ENCODE measurements at regions not wholly inside any gene's neighbourhood (a gene's known extent, or its start where the extent isn't known, plus 50 kb on each side); places are given as distances from the start of the nearest gene placed in this dataset.
"Not testable (repeated sequence)": the region's sequence is repeated elsewhere in the genome, so short reads cannot be mapped to it uniquely, and the experiment has no call there.

GRCh38 chr22:22721681-22722354 lies 77.4 kb downstream of the GGTLC2 start:
- Histone ChIP-seq H3K36me3 (replicated peaks in 1 of 2; ENCODE audit: insufficient read depth in 1 of 2, low read depth in 2 of 2) (no peaks in the 10 kb centered on the region), H3K9me3 (no peaks in the 10 kb centered on the region), H3K27me3 (no peaks in the 10 kb centered on the region), H3K4me3 (no peak overlapping the region), H3K27ac (peak overlapping the region in 1 of 4 donors; percentile 72), H3K4me1 (no peaks in the 10 kb centered on the region)
- TF ChIP-seq CTCF (IDR thresholded peaks at IDR 0.05) (no peak), POLR2A (IDR thresholded peaks at IDR 0.05) (no peak)
- intact Hi-C loops (cut with DNase I): no loop called here
- WGBS, 2 donors: 67 to 76% methylated on average over 5 of the region's 5 CpGs
- ATAC-seq: no peak
- peak in 1 of 4 donors; percentile 31 for DNase-seq

- DNase-seq (no peak), ATAC-seq (no peak)
- Histone ChIP-seq H3K27me3 (no peaks in the 10 kb centered on the region), H3K4me1 (no peaks in the 10 kb centered on the region), H3K27ac (no peak overlapping the region), H3K36me3 (replicated peaks in 1 of 2; ENCODE audit: insufficient read depth in 1 of 2, low read depth in 2 of 2) (no peaks in the 10 kb centered on the region), H3K4me3 (no peak overlapping the region), H3K9me3 (no peaks in the 10 kb centered on the region)
- 87 to 90% methylated on average over 5 of the region's 5 CpGs for WGBS, 2 donors
- intact Hi-C loops (cut with DNase I): no loop called here
- TF ChIP-seq CTCF (IDR thresholded peaks at IDR 0.05) (no peak), POLR2A (IDR thresholded peaks at IDR 0.05) (no peak)
Observed at GRCh38 chr22:22728382-22728781, 84.0 kb downstream of the GGTLC2 start.

- no peak for DNase-seq
- ATAC-seq: no peak
- H3K27me3 ChIP-seq: no peaks in the 10 kb centered on the region
- no peaks in the 10 kb centered on the region for H3K9me3 ChIP-seq
- H3K4me1 ChIP-seq: no peaks in the 10 kb centered on the region
- no peak overlapping the region for H3K4me3 ChIP-seq
- no peaks in the 10 kb centered on the region for H3K36me3 ChIP-seq (replicated peaks in 1 of 2; ENCODE audit: insufficient read depth in 1 of 2, low read depth in 2 of 2)
- no peak overlapping the region for H3K27ac ChIP-seq
- intact Hi-C loops (cut with DNase I): no loop called here
- WGBS, 2 donors: 79 to 80% methylated on average over 6 to 9 of the region's 9 CpGs
- TF ChIP-seq POLR2A (IDR thresholded peaks at IDR 0.05) (no peak), CTCF (IDR thresholded peaks at IDR 0.05) (no peak)
Observed at GRCh38 chr22:22730655-22731373, 86.4 kb downstream of the GGTLC2 start.

- H3K9me3 ChIP-seq: no peaks in the 10 kb centered on the region
- H3K27me3 ChIP-seq: no peaks in the 10 kb centered on the region
- H3K27ac ChIP-seq: no peak overlapping the region
- no peaks in the 10 kb centered on the region for H3K4me1 ChIP-seq
- ATAC-seq (no peak), DNase-seq (no peak)
- no peaks in the 10 kb centered on the region for H3K36me3 ChIP-seq (replicated peaks in 1 of 2; ENCODE audit: insufficient read depth in 1 of 2, low read depth in 2 of 2)
- no peak for TF ChIP-seq CTCF (IDR thresholded peaks at IDR 0.05)
- TF ChIP-seq POLR2A (IDR thresholded peaks at IDR 0.05): no peak
- intact Hi-C loops (cut with DNase I): no loop called here
- WGBS, 2 donors: 78 to 93% methylated on average over 4 of the region's 4 CpGs
- H3K4me3 ChIP-seq: no peak overlapping the region
Observed at GRCh38 chr22:22731374-22731676, 86.9 kb downstream of the GGTLC2 start.

GRCh38 chr22:22733006-22733405 lies 88.6 kb downstream of the GGTLC2 start:
- H3K4me3 ChIP-seq; H3K36me3 ChIP-seq (replicated peaks in 1 of 2; ENCODE audit: insufficient read depth in 1 of 2, low read depth in 2 of 2); H3K9me3 ChIP-seq; H3K4me1 ChIP-seq; intact Hi-C loops (cut with DNase I); H3K27me3 ChIP-seq; DNase-seq; H3K27ac ChIP-seq; ATAC-seq: not testable (repeated sequence)
- WGBS, 2 donors: 69 to 73% methylated on average over 2 of the region's 2 CpGs
